DMS114 treated with DMSO at 0.1 percent for 48 hours (cell line): ENCODE measurements at regions not wholly inside any gene's neighbourhood (a gene's known extent, or its start where the extent isn't known, plus 50 kb on each side); places are given as distances from the start of the nearest gene placed in this dataset.
"Not testable (repeated sequence)": the region's sequence is repeated elsewhere in the genome, so short reads cannot be mapped to it uniquely, and the experiment has no call there.

Source experiments
- DNase-seq: peaks from one replicate; lab custom pipeline; 2025; ENCODE audit not compliant: unreplicated experiment; lab: John Stamatoyannopoulos, UW

DNA sequence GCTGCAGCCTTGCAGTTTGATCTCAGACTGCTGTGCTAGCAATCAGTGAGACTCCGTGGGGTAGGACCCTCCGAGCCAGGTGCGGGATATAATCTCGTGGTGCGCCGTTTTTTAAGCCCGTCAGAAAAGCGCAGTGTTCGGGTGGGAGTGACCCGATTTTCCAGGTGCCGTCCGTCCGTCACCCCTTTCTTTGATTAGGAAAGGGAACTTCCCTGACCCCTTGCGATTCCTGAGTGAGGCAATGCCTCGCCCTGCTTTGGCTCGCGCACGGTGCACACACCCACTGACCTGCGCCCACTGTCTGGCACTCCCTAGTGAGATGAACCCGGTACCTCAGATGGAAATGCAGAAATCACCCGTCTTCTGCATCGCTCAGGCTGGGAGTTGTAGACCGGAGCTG lies 203.2 kb downstream of the SNCAIP start:
- DNase-seq, result not testable (repeated sequence)

DNA sequence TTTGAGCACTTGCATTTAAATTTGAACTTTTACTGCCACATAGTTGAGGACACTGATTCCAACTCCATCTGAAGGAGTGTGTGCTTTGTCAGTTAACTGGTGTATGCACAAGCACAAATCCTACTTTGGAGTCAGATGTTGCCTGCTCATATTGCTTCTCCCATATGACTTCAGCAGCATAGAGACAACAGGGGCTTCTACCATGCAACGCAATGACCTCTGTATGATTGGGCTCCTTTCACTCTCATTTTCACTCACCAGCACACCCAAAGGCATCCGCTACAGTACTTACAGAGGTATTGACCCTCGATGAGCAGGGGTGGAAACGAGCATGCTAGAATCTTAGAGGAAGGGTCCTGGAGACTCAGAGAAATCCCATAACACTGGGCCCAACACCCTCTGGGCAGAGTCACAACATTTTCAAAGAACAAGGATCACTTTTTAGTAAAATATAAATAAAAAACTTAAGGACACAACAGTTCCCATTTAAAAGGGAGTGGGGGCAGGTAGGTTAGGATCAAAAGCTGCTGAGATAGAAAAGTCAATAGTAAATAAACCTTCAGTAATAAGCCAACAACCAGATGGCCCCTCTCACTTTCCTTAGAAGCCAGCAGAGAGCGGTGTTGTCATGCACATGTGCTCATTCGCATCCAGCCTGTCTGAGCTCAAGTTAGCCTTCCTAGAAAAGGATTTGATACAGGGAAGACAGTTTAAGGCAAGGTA lies 203.8 kb downstream of the SNCAIP start:
- DNase-seq, result peak; percentile 78

DNA sequence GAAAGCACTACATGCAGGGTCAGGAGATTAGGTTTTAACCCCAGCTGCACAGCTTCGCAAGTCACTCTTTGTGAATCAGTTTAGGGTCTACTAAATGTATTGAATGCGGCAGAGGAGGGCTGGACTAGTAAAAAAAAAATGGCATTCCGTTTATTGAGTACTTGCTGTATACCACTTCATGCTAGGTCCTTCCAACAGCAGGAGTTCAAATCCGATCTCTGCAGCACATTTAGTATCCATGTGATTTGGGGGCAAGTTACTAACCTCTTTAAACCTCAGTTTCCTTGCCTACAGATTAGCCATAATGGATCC lies 204.4 kb downstream of the SNCAIP start:
- DNase-seq, result no peak

- DNase-seq, result no peak
These were observed 205.1 kb downstream of the SNCAIP start for GRCh38 chr5:122517091-122517490.

DNA sequence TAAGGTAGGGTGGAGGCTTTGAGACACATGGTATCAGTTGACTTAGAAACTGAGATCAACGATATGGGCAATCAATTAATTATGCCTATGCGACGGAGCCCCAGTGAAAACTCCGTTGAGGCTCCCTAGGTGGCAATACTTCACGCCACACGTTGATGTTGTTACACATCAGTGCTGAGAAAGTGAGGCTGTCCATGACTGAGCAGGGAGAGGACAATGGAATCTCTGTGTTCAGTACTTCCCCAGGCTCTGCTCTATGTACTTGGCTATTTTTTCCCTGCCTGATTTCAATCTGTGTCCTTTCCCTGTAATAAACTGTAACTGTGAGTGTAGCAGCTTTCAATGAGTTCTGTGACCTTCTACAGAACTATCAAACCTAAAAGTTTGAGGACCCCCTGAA lies 211.7 kb downstream of the SNCAIP start:
- no peak for DNase-seq

GRCh38 chr5:122527547-122527946 lies 215.5 kb downstream of the SNCAIP start:
- no peak for DNase-seq

DNA sequence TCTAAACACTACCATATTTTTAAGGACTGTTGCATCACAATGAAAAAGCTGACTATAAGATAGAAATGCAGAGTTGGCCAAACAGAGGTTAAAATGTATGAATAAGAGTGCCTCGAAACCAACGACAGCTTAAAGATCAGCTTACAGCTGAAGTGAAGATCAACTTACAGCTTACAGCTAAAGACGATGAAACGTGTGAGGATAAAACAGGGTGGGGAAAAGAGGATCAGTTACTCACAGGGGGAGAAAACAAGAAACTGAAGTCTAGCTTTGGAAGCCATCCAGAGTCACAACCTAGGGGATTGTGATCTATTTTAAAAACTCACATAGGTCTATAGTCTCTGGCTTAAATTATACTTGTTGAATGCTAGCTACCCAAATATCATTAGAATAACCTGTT lies 220.0 kb downstream of the SNCAIP start:
- no peak for DNase-seq

GRCh38 chr5:122533825-122534224 lies 221.8 kb downstream of the SNCAIP start:
- DNase-seq, result no peak

GRCh38 chr5:122534829-122535228 lies 222.8 kb downstream of the SNCAIP start:
- DNase-seq, result no peak

DNA sequence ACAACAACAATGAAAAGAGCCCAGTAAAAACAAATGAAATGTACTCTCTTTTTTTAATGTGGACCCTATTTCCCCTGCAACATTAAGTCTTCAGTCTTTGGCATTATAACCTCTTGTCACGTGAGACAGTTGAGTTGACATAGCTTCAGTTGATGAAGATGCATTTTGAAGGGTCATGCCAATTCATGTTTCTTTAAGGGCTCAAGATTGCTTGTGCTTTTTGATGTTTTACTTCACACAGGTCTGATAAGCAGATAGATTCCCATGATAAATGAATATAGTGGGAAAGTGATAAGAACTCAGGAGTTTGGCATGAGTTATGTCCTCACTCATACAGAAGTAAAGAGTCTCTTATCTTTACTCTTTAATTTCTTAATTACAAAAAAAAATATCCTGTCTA lies 229.4 kb downstream of the SNCAIP start:
- no peak for DNase-seq

GRCh38 chr5:122545986-122546385 lies 228.9 kb upstream of the SNX2 start:
- DNase-seq, result no peak

- no peak for DNase-seq
These were observed 227.7 kb upstream of the SNX2 start for GRCh38 chr5:122547219-122547618.

DNA sequence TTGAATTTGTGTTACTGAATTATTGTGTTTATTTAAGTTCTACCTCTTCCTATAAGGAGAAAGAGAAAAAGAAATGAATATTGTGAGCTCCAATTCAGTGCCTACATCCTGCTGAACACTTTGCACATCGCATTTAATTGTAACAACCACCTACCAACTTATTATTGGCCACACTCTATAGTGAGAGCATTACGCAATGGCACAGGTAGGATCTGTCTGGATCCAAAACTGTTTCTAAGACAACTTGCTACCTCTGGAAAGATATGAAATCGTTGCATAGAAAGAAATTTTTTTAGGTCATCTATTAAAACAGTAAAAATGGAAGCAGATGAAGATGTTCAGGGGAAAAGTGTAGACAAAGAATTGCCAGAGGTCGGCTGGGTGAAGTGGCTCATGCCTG lies 227.2 kb upstream of the SNX2 start:
- no peak for DNase-seq

- DNase-seq, result no peak
These were observed 215.2 kb upstream of the SNX2 start for GRCh38 chr5:122559676-122560075.

DNA sequence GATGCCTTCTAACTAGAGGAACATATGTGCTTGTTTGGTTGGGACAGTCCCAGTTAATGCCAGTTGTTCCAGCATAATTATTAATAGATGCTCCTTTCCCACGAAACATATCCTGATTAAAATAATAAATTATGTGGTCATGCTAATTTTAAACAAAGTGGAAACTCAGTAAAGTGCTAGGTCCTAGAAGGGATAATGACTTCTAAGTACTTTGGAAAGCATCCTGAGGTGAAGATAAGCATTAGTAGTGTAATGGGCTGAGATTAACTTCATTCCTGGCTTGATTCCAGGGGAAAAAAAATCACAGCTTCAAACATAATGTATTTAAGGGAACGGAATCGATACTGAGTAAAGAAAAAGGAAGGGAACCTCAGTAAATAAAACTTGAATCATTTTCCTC lies 213.7 kb upstream of the SNX2 start:
- no peak for DNase-seq

DNA sequence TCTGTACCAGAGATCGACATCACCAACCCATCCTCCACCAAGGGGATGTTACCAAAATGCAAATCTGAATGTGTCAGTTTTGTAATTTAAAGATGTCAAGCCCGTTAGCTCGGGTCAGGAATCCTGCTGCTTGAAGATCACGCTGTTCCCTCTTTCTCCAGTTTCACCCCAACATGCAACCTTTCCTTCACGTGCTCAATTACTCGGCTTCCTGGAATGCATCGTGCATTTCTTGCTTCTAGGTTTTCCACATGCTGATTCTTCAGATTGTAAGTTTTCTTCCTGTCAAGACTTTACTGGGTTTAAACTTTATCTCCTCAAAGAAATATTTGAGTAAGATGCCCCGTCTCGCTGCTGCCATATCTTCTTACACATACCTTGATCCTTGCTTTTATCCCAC lies 209.5 kb upstream of the SNX2 start:
- DNase-seq, result no peak

DNA sequence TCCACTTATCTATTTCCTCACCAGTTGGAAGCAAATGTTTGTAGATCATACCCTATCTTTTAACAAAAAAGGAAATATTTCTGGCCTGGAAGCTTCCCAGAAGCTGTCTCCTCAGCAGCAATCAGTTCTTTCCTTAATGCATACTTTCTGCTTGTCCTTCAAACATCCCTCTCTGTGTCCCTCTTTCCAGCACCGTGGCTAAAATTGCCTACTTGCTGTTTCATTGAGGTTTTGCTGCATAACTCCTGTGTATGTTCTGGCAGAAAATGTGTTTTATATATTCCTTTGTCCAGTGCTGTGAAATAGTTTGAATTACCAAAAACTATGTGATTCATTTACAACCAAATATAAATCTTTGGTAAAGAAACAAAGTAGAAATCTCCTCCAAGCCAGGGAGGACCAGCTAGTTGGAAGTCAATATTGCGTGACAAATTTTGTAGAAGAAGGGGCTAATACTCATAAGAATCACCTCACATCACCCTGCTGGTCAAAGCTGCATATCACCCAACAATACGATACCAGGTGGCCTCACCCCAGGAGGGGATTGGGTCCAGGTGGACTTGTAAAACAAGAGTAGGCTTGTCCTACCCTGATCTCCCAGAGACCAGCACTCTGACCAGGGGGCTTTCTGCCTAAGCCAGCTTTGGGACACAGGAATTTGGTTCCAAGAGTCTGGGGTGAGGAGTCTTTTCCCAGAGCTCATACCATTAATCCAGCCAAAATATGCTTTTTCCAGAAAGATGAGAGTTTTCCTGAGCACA lies 198.4 kb upstream of the SNX2 start:
- DNase-seq, result no peak

- no peak for DNase-seq
These were observed 193.3 kb upstream of the SNX2 start for GRCh38 chr5:122581629-122582028.

DNA sequence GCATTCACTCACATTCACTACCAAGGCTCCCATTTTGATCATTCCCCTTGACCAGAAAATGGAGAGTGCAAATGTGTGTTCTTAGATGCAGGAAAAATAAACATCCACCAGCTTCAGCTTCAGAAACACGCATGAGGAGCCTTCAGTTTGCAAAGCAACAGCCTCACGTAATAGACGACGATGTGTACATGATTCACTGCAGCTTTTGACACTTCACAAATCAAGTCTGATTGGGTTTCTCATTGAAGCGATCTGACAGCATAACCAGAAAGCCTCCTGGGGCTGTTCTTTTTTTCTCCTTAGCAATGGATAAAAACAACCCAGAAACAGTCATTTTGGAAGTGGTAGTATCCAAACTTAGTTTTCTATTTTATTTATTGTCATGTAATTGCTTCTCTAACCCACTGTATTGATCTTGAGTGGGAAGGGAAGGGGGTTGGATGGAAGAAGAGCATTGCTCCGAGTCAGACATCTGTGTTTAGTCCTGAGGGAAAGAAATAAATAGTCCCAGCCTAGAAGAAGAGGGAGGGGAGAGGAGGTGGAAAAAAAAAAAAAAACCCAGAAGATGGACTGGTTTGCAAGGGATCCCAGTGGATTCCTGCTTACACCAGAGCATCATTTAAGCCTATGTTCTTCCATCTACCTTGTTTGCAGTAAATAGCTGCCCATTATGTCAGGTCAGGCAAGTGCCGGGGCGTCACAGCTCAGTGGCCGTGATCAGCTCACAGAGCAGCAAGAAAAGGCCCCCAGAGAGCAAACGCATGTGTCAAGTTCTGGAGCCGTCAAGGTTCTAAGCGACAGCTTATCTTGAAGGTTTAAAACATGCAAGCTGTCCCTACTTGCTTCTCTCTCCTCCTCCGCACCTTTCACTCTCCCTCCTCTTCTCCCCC lies 190.2 kb upstream of the SNX2 start:
- DNase-seq, result no peak

DNA sequence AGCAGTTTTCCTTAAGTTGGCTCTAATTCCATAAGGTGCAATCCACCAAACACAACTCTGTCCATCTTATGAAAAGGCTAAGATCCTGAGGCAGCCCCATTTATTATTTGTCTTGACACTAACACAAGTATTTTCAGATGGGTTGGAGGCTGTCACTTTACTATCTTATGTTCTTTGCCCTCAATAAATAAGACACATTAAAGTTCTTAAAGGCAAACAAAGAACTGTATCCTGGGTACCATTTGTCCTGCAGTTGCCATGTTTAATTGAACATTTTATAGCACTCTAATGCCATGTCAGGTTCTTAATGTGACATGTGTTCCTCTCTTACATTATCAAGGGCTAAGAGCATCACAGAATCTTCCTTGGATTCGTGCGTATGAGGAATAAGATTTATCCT lies 189.5 kb upstream of the SNX2 start:
- DNase-seq, result no peak

- no peak for DNase-seq
These were observed 188.5 kb upstream of the SNX2 start for GRCh38 chr5:122586351-122586750.

GRCh38 chr5:122591828-122592227 lies 183.1 kb upstream of the SNX2 start:
- DNase-seq, result no peak
